GM13977 (cell line): ENCODE measurements at regions not wholly inside any gene's neighbourhood (a gene's known extent, or its start where the extent isn't known, plus 50 kb on each side); places are given as distances from the start of the nearest gene placed in this dataset.

Experiments
- DNase-seq: peaks from one replicate; pipeline ENCODE4 v3.0.0; 2012; ENCODE audit warnings: low spot score
- CTCF ChIP-seq: IDR thresholded peaks from 2 replicates; pipeline ENCODE4 v1.5.1; 2012; ENCODE audit warnings: mild to moderate bottlenecking, control low read depth; ENCODE audit not compliant: insufficient read depth; ENCODE audit errors: extremely low read depth, missing control alignments
- in situ Hi-C: fragments of 300-500 bp; cut with MboI; formaldehyde crosslinking; loops from one replicate; pipeline ENCODE4 v1.12.0; 2022; ENCODE audit warnings: low sequenced_read_pairs, low pct_unique_long_range_greater_than_20kb, mixed read lengths, inconsistent platforms; ENCODE audit not compliant: unreplicated experiment

GRCh38 chr3:106860182-106860581 lies 517.1 kb upstream of the CCDC54 start:
- no peak for TF ChIP-seq CTCF
- no peak for DNase-seq

GRCh38 chr3:106862067-106862466 lies 515.2 kb upstream of the CCDC54 start:
- no peak for DNase-seq
- no peak for TF ChIP-seq CTCF
- in situ Hi-C loops = no loop called here

More at GRCh38 chr3:106860182-106860581, 517.1 kb upstream of the CCDC54 start:
- in situ Hi-C loops = no loop called here

DNA sequence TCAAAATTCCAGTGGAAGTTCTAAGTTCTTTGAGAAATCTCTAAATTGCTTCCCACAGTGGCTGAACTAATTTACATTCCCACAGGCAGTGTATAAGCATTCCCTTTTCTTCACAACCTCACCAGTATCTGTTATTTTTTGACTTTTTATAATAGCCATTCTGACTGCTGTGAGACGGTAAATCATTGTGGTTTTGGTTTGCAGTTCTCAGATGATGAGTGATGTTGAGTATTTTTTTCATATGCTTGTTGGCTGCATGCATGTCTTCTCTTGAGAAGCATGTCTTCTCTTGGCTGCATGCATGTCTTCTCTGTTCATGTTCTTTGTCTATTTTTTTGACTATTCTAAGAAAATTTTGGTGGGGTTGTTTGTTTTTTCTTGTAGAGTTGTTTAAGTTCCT lies 499.6 kb upstream of the CCDC54 start:
- no peak for TF ChIP-seq CTCF
- in situ Hi-C loops = no loop called here
- DNase-seq = no peak

- in situ Hi-C loops = no loop called here
- no peak for TF ChIP-seq CTCF
- DNase-seq = no peak
These were observed 497.0 kb upstream of the CCDC54 start for GRCh38 chr3:106880206-106880605.

- DNase-seq = no peak
- in situ Hi-C loops = no loop called here
- TF ChIP-seq CTCF = no peak
These were observed 496.1 kb upstream of the CCDC54 start for GRCh38 chr3:106881186-106881585.

GRCh38 chr3:106882297-106882696 lies 494.9 kb upstream of the CCDC54 start:
- no peak for TF ChIP-seq CTCF
- no peak for DNase-seq
- in situ Hi-C loops = no loop called here

GRCh38 chr3:106906074-106906473 lies 471.2 kb upstream of the CCDC54 start:
- in situ Hi-C loops = no loop called here
- no peak for TF ChIP-seq CTCF
- no peak for DNase-seq
